EH (cell line): ENCODE measurements at regions not wholly inside any gene's neighbourhood (a gene's known extent, or its start where the extent isn't known, plus 50 kb on each side); places are given as distances from the start of the nearest gene placed in this dataset.

ENCODE experiments used
- DNase-seq: peaks from one replicate; pipeline ENCODE4 v3.0.0-alpha.2; 2015; ENCODE audit warnings: low read depth

DNA sequence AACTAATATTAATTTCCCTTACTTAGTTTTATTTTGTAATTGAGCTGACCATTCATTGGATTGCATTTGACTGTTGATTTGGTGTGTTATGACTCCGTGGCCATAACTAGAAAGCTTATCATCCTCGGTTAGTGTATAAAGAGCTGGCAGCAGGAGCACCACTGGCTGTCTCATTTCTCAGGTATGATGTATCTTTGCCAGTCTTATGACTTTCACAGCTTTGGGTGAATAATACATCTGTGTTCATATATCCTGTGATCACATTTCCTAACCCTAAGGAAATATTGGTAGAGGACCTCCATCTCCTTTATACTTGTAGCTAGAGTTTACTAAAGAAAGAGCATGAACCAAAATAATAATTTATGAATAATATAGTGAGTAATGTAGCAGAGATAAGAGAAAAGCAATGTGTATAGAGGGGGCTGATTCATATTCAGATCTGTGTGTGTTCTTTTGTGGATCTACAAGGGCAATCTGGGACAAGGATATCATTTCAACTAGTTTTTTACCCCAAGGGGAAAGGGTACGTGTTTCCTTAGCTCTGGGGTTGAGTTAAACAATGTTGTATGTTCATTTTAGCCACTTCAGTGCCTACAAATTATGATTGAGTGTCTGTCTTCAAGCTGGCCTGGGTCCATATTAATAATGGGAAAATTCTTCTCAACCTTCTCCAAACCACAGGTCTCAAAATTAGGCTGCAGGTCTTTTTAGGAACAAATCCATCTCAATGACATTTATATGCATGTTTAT, 901.7 kb downstream of the NTRK3 start:
- DNase-seq: peak; percentile 67

- DNase-seq: peak; percentile 34
These were observed 907.4 kb downstream of the NTRK3 start for GRCh38 chr15:87349181-87349580.

- DNase-seq: peak; percentile 62
These were observed 907.8 kb downstream of the NTRK3 start for GRCh38 chr15:87348746-87349145.

- DNase-seq: no peak
These were observed 908.6 kb downstream of the NTRK3 start for GRCh38 chr15:87347806-87348515.

GRCh38 chr15:87345961-87346360, 910.6 kb downstream of the NTRK3 start:
- DNase-seq: no peak

GRCh38 chr15:87343966-87344365, 912.6 kb downstream of the NTRK3 start:
- DNase-seq: no peak

DNA sequence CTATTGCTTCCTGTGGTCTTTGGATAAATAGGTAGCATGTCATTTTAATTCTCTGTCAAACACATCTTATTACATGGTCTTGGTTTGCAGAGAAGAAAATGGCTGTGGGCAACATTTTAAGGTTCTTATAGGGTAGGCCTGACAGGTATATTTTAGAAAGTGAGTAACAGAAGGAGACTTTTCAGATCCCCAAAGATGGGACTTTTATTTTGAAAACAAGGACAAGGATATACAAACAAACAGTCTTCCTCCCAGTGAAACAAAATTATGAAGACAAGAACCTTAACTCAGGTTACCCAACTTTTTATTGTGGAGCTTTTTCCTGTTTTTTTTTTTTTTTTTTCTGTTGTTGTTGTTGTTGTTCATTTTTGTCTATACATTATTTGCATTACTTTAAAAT, 916.2 kb downstream of the NTRK3 start:
- no peak for DNase-seq

DNA sequence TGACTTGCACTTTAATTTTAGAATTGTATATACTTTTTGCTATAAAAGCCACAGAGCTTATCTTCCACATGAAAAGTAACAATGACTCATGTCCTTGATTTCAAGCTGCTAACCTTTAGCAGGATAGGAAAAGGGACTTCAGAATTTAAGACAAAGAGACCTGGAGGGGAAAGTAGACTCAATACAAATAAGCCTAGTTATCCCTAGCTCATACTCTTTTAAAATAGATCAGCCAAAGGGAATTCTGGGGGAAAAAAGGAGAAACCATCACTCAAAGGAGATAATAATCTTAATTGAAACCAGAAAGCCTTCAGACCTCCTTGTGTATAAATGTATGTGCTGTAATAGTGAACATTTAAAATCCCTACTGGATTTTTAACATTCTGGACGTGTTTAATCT, 930.3 kb downstream of the NTRK3 start:
- DNase-seq: peak; percentile 52

DNA sequence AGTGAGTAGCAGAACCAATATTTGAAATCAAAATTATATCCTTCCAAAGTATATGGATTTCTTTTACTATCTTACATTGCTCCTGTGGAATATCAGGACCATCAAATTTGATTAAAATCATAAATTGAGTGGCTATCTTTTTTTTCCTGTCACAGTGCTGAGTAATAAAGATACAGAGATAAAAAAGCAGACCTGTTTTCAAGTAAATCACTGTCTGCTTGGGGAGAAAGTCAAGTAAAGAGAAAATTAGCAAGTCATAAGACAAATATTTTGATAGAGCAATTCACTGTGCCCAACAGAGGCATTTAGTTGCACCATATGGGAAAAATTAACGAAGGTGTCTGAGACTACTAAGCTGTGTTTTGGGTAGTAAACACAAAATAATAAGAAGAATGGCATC, 933.7 kb downstream of the NTRK3 start:
- DNase-seq: peak; percentile 3

- no peak for DNase-seq
These were observed 934.3 kb downstream of the NTRK3 start for GRCh38 chr15:87322265-87322664.

GRCh38 chr15:87317900-87318299, 938.6 kb downstream of the NTRK3 start:
- no peak for DNase-seq

GRCh38 chr15:87312221-87312620, 944.3 kb downstream of the NTRK3 start:
- no peak for DNase-seq

DNA sequence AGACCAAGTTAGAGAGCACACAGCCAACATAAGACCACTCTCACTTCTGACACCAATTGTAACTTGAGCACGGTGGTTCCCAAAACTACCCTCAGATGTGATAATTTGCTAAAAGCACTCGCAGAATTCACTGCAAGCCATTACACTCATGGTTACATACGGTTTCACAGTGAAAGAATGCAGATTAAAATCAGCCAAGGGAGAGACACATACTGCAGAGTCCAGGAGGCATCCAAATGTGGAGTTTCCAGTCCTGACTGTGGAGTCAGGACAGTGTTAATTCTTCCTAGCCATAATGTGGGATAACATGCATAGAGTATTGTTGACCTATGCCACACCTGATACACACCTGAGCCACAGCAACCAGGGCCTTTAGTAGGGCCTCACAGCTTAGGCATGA, 956.4 kb downstream of the NTRK3 start:
- peak; percentile 17 for DNase-seq

GRCh38 chr15:87294854-87295253, 961.7 kb downstream of the NTRK3 start:
- no peak for DNase-seq

GRCh38 chr15:87293031-87293430, 963.5 kb downstream of the NTRK3 start:
- peak; percentile 82 for DNase-seq

GRCh38 chr15:87287156-87287555, 969.4 kb downstream of the NTRK3 start:
- DNase-seq: peak; percentile 94

- peak; percentile 36 for DNase-seq
These were observed 987.0 kb downstream of the NTRK3 start for GRCh38 chr15:87269566-87269965.

GRCh38 chr15:87268675-87269074, 987.9 kb downstream of the NTRK3 start:
- DNase-seq: peak; percentile 49

DNA sequence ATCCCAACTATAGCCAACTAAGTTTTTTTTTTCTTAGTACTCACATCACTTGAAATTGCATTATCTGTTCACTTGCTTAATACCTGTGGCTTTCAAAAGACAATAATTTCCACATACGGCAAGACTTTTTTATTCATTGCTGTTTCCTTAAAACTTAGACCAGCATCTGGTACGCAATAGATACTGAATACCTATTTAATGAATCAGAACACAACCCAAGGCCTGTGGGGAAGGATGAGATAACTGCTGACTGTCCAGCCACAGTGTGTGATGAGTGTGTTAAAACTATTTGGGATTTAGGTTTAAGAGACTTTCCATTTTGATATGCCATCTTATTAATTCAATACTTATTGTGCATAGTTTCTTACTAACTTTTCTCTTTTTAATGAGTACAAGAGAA, 988.7 kb downstream of the NTRK3 start:
- peak; percentile 91 for DNase-seq

GRCh38 chr15:87263871-87264270, 992.7 kb downstream of the NTRK3 start:
- DNase-seq: peak; percentile 1

DNA sequence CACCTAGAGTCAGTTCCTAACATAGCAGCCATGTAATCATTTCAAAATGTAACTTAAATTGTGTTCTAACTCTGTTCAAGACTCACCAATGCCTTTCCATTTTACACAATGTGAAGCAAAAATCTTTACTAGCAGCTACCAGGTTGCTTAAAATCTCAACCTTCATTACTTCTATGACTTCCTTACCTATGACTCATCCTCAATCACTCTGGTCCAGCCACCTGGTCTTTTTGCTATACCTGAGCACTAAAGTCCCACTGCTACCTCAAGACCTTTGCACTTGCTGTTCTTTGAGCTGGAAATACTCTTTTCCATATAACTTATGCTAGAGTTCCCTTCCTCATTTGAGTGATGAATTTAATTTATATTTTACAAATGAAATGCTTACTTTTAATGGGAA, 993.2 kb downstream of the NTRK3 start:
- no peak for DNase-seq

GRCh38 chr15:87245592-87245991, 1010.9 kb downstream of the NTRK3 start:
- DNase-seq: no peak

DNA sequence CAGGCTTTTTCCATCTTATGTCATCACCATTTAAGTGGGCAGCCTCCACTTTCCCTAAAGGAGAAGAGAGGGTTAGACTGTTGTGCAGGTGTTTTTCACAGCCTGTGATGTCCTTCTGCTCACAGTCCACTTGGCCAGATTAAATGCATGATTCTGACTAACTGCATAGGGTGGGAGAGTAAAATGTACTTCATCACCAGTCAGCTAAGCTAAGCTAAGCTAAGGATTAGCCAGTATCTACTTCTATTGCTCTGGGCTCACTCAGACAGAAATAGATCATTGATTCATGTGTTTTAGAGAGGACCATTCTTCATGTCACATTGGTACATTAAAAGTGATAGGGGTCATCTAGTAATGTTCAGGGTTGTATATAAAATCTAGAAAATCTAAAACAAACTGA, 1013.1 kb downstream of the NTRK3 start:
- no peak for DNase-seq
